ENCODE measurements at regions not wholly inside any gene's neighbourhood (a gene's known extent, or its start where the extent isn't known, plus 50 kb on each side); places are given as distances from the start of the nearest gene placed in this dataset.

GRCh38 chr18:10266334-10266590, 188.2 kb upstream of the APCDD1 start:
- Mint-ChIP-seq H3K4me3 (ENCODE audit: unreplicated experiment) (no peak overlapping the region), H3K27me3 (ENCODE audit: insufficient read depth, unreplicated experiment) (no peaks in the 10 kb centered on the region), H3K36me3 (ENCODE audit: insufficient read depth, unreplicated experiment) (no peaks in the 10 kb centered on the region), H3K9me3 (ENCODE audit: unreplicated experiment) (no peaks in the 10 kb centered on the region), H3K27ac (ENCODE audit: low read depth, unreplicated experiment) (no peak overlapping the region), H3K4me1 (ENCODE audit: insufficient read depth, unreplicated experiment) (peaks cover 6% of the 10 kb centered on the region)
- intact Hi-C loops (cut with micrococcal nuclease), result no loop called here
- POLR2A ChIA-PET, result no interaction called here
- TF ChIP-seq CTCF (IDR thresholded peaks at IDR 0.05; ENCODE audit: unreplicated experiment), result no peak
- no peak for DNase-seq (ENCODE audit: unreplicated experiment)
- no TSS peak for BruUV-seq (replicated peaks)
- CTCF ChIA-PET, result interaction anchor here (0.7 kb wide), 1 partner anchor 251 kb away, joined by 3 read pairs; no protein-coding TSS in a partner anchor

- CTCF ChIA-PET, result no interaction called here
- no TSS peak for BruUV-seq (replicated peaks)
- POLR2A ChIA-PET, result interaction anchor here (1.5 kb wide), 1 partner anchor 25 kb away, joined by 3 read pairs; no protein-coding TSS in a partner anchor
- no peak overlapping the region for H3K27ac Mint-ChIP-seq (ENCODE audit: low read depth, unreplicated experiment)
- no peaks in the 10 kb centered on the region for H3K4me1 Mint-ChIP-seq (ENCODE audit: insufficient read depth, unreplicated experiment)
- intact Hi-C loops (cut with micrococcal nuclease), result no loop called here
- no peaks in the 10 kb centered on the region for H3K36me3 Mint-ChIP-seq (ENCODE audit: insufficient read depth, unreplicated experiment)
- H3K9me3 Mint-ChIP-seq (ENCODE audit: unreplicated experiment), result no peaks in the 10 kb centered on the region
- DNase-seq (ENCODE audit: unreplicated experiment), result no peak
- no peak overlapping the region for H3K4me3 Mint-ChIP-seq (ENCODE audit: unreplicated experiment)
- peaks cover 13% of the 10 kb centered on the region for H3K27me3 Mint-ChIP-seq (ENCODE audit: insufficient read depth, unreplicated experiment)
- TF ChIP-seq CTCF (IDR thresholded peaks at IDR 0.05; ENCODE audit: unreplicated experiment), result no peak
Measured at GRCh38 chr18:10269261-10269660, 185.2 kb upstream of the APCDD1 start.

- no peak overlapping the region for H3K27ac Mint-ChIP-seq (ENCODE audit: low read depth, unreplicated experiment)
- no TSS peak for BruUV-seq (replicated peaks)
- CTCF ChIA-PET, result no interaction called here
- POLR2A ChIA-PET, result interaction anchor here (0.6 kb wide), 1 partner anchor 176 kb away, joined by 3 read pairs; no protein-coding TSS in a partner anchor
- no peak for TF ChIP-seq CTCF (IDR thresholded peaks at IDR 0.05; ENCODE audit: unreplicated experiment)
- no peaks in the 10 kb centered on the region for H3K36me3 Mint-ChIP-seq (ENCODE audit: insufficient read depth, unreplicated experiment)
- H3K9me3 Mint-ChIP-seq (ENCODE audit: unreplicated experiment), result peaks cover 2% of the 10 kb centered on the region
- DNase-seq (ENCODE audit: unreplicated experiment), result no peak
- no peaks in the 10 kb centered on the region for H3K4me1 Mint-ChIP-seq (ENCODE audit: insufficient read depth, unreplicated experiment)
- H3K4me3 Mint-ChIP-seq (ENCODE audit: unreplicated experiment), result no peak overlapping the region
- intact Hi-C loops (cut with micrococcal nuclease), result no loop called here
- peaks cover 16% of the 10 kb centered on the region for H3K27me3 Mint-ChIP-seq (ENCODE audit: insufficient read depth, unreplicated experiment)
Measured at GRCh38 chr18:10270151-10270571, 184.3 kb upstream of the APCDD1 start.

GRCh38 chr18:10271481-10271880, 183.0 kb upstream of the APCDD1 start:
- BruUV-seq (replicated peaks), result no TSS peak
- POLR2A ChIA-PET, result no interaction called here
- H3K4me3 Mint-ChIP-seq (ENCODE audit: unreplicated experiment), result no peak overlapping the region
- H3K9me3 Mint-ChIP-seq (ENCODE audit: unreplicated experiment), result peaks cover 9% of the 10 kb centered on the region
- no peak overlapping the region for H3K27ac Mint-ChIP-seq (ENCODE audit: low read depth, unreplicated experiment)
- no peak for TF ChIP-seq CTCF (IDR thresholded peaks at IDR 0.05; ENCODE audit: unreplicated experiment)
- no peaks in the 10 kb centered on the region for H3K4me1 Mint-ChIP-seq (ENCODE audit: insufficient read depth, unreplicated experiment)
- peaks cover 23% of the 10 kb centered on the region for H3K27me3 Mint-ChIP-seq (ENCODE audit: insufficient read depth, unreplicated experiment)
- H3K36me3 Mint-ChIP-seq (ENCODE audit: insufficient read depth, unreplicated experiment), result no peaks in the 10 kb centered on the region
- CTCF ChIA-PET, result no interaction called here
- DNase-seq (ENCODE audit: unreplicated experiment), result no peak
- intact Hi-C loops (cut with micrococcal nuclease), result no loop called here
